HPDE6-E6E7 (cell line): ENCODE measurements at regions not wholly inside any gene's neighbourhood (a gene's known extent, or its start where the extent isn't known, plus 50 kb on each side); places are given as distances from the start of the nearest gene placed in this dataset.
"Not testable (repeated sequence)": the region's sequence is repeated elsewhere in the genome, so short reads cannot be mapped to it uniquely, and the experiment has no call there.

Experiments
- DNase-seq: peaks from one replicate; pipeline ENCODE4 v3.0.0; 2011; ENCODE audit warnings: missing footprints; ENCODE audit errors: extremely low spot score

DNA sequence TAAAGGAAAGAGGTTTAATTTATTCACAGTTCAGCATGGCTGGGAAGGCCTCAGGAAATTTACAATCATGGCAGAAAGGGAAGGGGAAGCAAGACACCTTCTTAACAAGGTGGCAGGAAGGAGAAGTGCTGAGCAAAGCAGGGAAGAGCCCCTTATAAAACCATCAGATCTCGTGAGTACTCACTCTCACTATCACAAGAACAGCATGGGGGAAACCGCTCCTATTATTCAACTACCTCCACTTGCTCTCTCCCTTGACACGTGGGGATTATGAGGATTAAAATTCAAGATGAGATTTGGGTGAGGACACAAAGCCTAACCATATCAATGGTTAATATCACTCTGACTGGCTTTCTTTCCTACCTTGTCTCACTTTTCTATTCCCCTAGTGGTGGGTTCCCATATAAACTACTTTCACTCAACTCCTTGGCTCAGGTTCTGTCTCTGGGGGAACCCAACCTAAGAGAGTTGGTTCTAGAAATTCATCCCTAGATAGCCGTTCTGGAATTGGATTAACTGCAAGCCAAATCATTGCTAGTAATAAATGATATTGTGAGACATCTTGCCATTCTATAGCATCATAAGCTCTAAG lies 749.8 kb upstream of the GRAMD2B start:
- no peak for DNase-seq

DNA sequence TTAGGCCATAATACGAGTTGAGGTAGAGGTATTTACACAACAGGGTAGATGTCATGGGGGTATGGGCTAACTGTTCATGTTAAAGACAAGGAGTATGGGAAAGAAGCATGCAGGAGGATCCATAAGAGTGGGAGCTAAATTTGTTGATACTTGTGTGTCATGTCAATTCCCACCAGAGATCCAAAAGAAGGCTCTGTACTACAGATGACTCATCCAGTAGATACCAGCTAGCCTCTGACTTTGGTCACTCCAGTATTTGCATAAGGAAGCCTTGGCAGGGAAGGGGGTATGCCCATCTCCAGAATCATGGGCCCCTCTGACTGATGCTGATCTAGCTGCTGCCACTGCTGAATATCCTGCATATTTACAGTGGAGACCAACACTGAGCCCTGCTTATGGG lies 743.7 kb upstream of the GRAMD2B start:
- no peak for DNase-seq

DNA sequence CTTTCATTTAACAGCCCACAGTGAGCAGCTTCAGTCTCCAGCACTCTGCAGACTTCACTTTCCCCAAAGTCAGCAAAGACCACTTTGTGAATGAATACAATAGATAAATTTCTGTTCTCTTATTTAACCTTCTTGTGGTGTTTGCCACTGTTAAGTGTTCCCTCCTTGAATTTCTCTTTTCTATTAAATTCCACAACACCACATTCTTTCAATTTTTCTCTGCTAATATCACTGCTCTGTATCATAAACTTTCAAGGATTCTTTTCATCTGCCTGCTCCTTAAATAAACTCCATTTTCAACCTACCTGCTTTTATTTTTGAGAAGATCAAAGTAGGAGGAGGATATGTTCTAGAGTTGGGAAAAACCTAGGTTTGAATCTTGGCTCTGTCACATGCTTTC lies 739.5 kb upstream of the GRAMD2B start:
- DNase-seq: no peak

DNA sequence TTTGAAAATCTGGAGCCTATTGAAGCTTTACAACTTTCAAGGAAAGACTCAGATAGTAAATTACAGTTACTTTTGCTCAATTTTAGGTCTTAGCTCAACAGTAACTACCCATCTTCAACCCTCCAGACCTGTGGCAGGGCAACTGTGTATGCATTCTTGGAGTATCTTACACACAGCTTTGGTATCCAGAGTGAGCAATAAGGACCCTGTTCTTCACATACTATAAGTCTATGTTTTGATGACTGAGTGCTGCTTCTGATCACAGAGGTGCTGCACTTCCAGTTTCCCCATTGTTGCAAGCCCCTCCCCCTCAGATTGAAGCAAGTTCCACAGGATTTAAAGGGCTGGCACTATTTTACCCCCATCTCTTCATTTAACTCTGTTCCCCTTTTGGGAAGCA lies 737.4 kb upstream of the GRAMD2B start:
- DNase-seq: no peak

DNA sequence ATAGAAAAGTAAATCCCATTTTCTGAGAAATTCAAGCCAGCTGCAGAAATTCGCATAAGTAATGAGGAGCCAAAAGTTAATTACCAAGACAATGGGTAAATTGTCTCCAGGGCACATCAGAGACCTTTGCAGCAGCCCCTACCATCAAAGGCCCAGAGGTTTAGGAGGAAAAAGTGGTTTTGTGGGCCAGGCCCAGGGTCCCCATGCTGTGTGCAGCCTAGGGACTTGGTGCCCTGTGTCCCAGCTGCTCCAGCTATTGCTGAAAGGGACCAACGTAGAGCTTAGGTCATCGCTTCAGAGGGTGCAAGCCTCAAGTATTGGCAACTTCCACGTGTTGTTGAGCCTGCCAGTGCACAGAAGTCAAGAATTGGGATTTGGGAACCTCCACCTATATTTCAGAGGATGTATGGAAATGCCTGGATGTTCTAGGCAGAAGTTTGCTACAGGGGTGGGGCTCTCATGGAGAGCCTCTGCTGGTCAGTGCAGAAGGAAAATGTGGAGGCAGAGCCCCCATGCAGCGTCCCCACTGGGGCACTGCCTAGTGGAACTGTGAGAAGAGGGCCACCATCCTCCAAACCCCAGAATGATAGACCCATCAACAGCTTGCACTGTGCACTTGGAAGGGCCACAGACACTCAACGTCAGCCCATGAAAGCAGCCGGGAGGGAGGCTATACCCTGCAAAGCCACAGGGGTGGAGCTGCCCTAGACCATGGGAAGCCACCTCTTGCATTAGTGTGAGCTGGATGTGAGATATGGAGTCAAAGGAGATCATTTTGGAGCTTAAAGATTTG lies 731.3 kb upstream of the GRAMD2B start:
- not testable (repeated sequence) for DNase-seq

DNA sequence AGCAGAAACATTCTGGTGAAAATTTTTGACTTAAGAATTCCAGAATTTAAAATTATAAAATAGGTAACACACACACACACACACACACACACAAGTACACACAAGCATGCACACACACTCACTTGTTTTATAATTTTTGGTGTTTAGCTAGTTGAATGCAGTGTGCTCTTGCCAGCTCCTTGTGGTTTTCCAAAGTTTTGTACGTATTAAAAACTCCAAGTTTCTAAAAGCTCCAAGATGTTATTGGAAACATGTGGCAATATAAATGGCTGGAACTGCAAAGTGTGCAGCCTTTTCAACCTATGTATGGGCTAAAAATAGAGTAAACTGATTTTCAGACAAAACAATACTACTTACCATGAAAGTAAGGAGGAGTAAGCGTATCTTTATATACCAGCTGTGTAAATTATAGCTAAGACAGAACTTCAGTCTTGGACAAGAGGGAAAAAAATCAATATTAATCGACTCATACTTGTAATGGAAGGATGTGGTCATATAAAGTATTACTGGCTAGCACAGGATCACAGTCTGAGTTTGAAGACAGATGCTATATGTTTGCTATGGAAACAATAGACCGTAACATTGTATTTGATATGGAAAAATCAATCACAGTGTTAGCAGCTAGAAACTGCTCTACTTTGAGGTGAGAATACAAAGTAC lies 727.1 kb upstream of the GRAMD2B start:
- DNase-seq: no peak

DNA sequence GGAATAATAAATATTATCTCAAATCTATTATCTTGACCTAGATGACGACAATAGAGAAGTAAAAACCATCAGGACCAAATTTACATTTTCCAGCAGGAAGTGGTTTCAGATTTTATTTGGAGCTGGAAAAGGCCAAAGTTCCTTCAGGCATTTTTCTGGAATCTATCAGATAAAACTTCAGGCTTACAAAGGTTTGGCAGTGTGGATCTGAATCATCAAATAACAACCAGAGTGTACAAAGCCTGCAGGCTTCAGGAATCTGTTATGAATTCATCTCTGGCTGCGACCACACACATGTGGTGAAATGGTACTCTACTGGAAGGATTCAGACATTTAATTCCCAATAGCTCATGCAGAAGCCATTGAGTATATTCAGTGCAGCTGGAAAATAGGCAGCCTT lies 726.4 kb upstream of the GRAMD2B start:
- DNase-seq: no peak

DNA sequence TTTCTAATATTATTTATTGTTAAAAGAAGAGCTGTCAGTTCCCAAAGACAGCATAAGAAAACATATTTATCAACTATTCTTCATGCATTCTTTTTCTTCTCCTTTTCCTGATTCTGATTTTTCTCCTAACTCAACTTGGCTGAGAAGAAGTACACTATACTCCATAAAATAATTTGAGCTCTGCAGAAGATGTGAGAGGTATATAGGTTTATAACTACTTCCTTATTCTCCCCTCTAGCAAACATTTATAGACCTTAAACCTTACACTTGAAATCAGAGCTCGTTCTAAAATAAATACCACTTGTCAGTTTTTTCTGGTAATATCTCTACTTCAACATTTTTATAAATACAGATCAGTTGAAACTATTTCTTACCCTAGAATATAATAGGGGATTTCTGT lies 724.8 kb upstream of the GRAMD2B start:
- DNase-seq: no peak

DNA sequence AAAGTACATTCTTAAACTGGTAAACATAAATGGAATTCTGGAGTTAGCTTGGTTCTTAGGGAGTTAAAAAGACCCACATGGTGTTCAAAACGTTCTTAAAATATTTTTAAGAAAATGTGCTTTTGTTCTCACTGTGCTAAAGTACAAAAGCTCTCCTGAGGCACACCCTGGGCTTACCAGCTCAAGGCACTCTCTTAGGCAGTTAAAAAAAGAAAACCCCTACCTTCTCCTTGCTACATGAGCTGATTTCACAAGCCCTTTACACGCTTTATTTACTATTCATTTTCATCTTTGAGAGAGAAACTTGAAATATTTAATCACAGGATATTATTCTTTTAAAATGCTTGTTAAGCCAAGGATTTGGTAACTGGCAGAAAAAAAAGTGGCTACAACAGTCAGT lies 723.3 kb upstream of the GRAMD2B start:
- DNase-seq: no peak

DNA sequence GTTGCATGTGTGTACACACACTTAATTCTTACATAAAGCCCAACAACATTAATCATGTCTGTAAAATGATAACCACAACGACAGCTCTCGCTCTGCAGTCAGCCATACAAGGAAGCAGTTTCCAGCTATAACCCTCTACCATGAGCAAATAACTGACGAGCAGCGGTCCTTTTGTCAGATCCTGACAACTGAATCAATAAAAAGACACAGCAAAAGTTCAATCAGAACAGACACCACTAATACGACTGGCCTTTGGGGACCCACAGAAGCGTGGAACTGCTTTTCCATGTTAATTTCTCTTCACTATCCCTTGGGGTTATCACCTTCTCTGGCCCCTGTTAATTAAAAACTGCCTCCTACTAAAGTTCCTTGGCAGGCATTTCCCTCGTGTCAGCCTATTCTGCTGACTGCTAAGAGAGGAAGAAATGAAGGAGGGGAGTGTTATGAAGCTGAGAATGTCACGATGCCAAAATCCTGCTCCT lies 722.8 kb upstream of the GRAMD2B start:
- no peak for DNase-seq

DNA sequence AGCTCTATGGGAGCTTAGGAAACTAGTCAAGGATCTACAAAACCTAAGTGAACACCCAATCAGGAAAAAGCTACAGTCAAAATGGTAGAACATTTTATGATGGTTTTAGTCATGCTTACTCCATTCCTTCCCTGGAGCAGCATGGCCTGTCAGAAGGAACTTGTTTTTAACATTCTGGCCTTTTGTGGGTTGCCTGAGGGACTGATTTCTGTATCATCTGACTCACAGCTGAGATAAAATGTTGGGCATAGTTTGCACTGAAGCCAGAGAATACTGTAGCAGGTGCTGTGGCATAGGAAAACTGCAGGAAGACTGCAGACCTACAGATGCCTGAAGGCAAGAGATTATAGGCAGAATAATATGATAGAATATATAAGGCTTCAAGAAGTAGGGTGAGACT lies 719.6 kb upstream of the GRAMD2B start:
- DNase-seq: no peak

DNA sequence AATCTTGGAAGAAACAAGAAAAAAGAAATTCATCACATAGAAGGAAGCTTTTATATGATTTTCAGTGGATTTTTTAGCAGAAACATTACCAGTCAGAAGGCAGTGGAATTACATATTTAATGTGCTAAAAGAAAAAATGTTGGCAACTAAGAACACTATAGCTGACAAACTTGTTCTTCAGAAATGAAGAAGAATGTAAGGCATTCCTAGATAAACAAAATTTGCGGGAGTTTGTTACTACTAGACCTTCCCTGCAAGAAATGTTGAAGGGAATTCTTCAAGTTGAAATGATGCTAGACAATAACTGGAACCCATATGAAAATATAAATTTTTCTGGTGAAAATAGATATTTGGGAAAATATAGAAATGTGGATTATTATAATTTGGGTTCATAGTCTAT lies 718.3 kb upstream of the GRAMD2B start:
- DNase-seq: no peak

DNA sequence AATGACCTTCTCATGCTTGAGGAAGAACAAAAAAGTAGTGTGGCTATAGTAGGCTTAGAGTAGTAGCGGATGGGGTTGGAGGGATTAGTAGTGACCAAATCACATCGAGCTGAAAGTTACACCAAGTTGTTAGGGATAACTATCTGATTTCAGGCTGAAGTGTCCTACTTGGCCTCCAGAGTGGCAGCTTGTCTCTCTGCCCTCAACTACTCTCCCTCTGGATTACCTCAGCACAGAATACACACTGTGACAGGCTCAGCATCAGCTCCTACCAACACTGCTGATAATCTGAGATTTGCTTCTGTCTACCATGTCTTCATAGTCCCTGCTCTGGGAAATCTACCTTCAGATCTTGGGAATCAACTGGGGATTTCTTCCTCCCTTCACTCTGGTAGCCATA lies 714.6 kb upstream of the GRAMD2B start:
- no peak for DNase-seq

DNA sequence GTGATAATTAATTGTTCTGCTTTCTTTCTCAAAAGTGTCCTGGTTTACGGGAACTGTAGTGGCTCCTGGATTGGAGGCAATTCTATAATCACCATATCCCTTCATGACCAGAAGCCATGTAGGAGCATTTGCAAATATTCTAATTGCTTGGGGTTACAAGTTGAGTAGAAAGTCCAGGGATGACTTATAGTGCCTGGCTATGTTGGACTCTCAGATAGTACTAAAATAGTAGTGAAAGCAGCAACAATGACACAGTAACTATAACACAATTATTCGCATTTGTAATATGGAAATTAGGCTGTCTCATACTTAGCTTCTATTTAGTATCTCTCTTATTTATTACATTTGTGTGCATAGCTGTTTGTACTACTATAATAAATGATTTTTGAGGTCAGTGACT lies 712.5 kb upstream of the GRAMD2B start:
- no peak for DNase-seq

DNA sequence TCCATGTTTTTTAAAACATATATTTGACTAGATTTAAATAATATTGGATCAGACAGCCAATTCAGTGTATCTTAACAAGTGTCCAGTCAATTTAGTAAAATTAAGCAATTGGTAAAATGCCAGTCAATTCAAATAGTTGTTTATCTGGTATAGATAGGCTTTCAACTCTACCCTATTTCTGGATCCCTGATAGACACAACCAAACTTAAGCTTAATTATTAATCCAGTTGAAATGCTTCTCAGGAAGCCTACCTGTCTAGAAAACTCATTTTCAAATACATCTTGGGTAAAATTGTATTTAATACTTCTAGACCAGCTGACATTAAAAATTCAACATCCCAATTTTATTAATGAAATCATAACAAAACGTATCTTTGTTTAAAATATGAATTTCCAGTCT lies 710.8 kb upstream of the GRAMD2B start:
- DNase-seq: no peak

DNA sequence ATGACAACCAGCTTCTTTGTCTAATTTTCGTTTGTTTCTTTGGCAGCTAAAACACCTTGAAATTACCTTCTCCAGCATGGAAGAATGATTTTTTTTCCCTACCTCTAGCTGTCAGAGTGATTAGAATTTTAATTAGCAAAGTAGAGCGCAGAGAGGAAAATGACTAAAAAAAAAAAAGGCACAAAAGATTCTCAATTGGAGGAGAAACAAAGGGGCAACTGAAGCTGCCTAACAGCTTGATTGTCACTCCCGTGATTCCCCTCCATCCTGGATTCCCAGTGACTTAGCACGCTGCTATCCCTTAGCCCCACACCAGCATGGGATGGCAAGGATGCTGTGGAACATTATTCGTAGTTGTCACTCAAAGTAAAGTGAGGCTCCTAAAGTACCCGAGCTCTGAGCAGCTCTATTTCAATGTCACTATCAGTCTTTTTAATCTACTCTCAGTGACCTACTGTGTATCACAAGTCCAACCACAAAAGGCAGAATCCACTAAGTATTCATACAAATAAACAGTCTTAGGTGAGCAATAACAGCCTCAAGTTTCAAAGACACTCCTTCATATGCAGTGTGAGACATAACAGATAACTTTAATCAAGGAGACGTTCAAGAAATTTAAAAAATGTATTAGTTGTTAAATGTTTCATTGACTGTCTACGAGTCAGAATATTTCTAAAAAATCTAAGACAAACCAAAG lies 710.0 kb upstream of the GRAMD2B start:
- no peak for DNase-seq

DNA sequence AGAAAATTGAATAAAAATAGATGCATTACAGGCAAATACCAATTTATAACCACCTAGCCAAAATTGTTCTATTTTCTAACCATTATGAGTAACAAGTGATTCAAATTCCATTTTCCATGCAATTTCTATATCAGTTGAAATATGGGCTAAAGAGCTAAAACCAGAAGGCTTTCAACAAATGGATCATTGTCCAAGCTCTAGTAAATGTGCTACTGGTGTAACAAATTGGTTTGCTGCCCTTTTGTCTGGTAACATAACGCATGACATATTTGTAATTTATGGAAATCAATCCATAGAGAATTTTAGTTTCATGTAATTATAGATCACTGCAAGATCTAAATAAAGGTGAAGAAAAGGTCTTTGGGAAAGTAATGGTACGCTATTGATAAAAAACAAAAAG lies 708.0 kb upstream of the GRAMD2B start:
- no peak for DNase-seq

DNA sequence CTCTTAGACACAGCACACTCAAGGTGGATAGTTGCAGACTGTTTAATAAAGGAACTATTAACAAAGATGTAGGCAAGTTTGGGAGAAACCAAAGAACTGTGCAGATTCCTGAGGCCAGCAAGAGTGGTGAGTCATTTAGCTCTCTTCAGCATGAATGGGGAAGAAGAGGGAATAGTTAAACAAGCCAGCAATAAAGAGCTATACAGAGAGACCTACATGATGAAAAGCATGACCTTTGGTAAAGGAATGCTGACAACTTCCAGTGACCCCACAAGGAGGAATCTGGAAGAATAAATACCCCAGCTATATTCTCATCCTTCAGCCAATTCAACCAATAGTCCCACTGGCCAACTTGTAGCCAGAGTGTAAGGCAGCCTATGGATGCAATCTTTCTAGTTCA lies 706.0 kb upstream of the GRAMD2B start:
- no peak for DNase-seq

DNA sequence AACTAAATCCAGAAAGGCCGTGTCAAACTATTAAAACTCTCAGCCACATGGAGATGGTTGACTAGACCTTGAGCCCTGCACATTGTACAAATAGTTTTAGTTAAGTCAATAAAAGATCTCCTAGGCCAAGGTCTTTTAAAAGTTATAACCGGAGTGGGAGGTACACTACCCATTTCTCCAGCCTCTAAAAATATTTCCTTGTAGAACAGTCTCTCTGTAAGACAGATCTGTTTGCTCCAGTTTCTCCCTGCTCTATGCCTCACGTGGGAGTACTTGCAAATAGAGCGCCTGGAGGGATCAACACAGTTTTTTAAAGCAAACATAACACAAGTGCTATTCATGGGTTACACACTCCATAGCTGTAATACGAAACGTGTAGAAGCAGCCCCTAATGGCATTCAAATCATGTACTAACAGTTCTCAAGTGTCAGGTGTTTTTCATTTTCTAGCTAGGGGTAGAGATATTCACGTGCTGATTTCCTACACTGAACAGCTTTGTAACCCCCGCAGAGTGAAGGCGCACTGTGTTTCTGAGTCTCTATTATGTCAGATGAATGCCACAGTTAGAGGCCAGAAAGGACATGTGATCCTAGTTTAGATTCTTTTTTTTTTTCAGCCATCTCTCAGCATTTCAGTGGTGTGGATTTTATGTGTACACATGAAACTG lies 703.4 kb upstream of the GRAMD2B start:
- no peak for DNase-seq

DNA sequence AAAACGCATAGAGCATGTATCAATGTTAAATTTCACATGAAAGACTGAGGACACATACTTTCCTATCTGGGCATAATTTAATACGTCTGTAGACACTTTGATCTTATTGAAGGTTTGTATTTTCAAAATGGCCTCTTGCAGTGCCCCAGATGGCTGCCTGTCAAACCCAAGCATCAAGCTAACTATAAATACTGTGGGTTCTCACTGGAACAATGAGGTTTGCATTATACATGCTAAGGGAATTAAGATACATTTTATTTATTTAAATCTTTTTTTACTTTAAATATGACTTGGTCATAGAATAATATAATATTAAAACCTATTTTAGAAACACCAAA lies 702.9 kb upstream of the GRAMD2B start:
- DNase-seq: no peak

DNA sequence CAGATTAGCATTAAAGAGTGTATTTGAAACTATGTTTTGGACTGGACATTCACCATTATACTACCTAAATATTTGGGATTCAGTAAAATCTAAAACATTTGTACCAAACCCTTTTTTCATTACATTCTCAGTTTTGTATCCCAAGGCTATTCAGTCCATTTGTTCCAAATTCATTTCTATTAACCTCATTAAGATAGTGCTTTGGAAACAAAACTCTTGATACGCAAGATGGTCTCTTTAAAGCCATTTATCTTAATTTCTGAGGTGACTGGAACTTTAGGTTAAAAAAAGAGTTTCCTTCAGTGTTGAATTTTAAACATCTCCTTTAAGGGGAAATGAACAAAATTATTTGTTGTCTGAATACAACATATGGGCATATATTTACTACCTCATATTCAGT lies 702.5 kb upstream of the GRAMD2B start:
- no peak for DNase-seq

DNA sequence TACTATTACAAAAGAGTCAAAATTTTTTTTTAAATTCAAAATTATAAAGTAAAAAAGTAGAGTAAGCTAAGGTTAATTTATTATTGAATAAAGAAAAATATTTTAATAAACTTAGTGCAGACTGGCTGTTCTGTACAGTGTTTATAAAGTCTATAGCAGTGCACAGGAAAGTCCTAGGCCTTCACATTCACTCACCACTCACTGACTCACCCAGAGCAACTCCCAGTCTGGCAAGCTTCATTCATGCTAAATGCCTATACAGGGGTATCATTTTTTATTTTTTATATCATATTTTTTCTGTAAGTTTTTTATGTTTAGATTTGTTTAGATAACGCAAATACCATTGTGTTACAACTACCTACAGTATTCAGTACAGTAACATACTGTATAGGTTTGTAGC lies 700.7 kb upstream of the GRAMD2B start:
- no peak for DNase-seq
